ENCODE measurements at regions not wholly inside any gene's neighbourhood (a gene's known extent, or its start where the extent isn't known, plus 50 kb on each side); places are given as distances from the start of the nearest gene placed in this dataset.

DNA sequence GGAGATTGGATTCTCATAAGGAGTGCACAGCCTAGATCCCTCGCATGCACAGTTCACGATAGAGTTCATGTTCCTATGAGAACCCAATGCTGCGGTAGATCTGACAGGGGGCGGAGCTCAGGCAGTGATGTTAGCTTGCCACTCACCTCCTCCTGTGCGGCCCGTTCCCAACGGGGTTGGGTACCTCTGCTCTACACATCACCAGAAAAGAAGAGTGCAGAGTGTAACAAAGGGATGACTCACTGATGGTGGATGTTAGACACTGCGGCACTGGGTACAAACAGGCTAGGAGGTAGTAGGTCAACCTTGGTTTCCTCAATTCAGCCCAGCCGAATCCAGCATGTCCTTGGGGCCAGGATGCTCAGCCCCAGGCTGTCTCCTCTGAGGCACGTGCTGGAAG is 66.8 kb upstream of the CHST15 start:
- DNase-seq: peak in 1 of 2 experiments; percentile 22
- H3K4me3 ChIP-seq (ENCODE audit: low read depth, low read length): no peak overlapping the region
- Mint-ChIP-seq H3K9me3 (ENCODE audit: unreplicated experiment) (peaks cover 8% of the 10 kb centered on the region), H3K27me3 (ENCODE audit: insufficient read depth, unreplicated experiment) (peaks cover 21% of the 10 kb centered on the region), H3K4me3 (ENCODE audit: unreplicated experiment) (no peak overlapping the region), H3K4me1 (ENCODE audit: low read depth, unreplicated experiment) (no peaks in the 10 kb centered on the region), H3K36me3 (ENCODE audit: insufficient read depth, unreplicated experiment) (no peaks in the 10 kb centered on the region), H3K27ac (ENCODE audit: unreplicated experiment) (no peak overlapping the region)
- no peaks in the 10 kb centered on the region for H3K27me3 ChIP-seq (replicated peaks; ENCODE audit: control insufficient read depth, insufficient read depth, low read length)
- BruUV-seq (replicated peaks): no TSS peak
- peaks cover 20% of the 10 kb centered on the region for H3K9me3 ChIP-seq
- POLR2A ChIA-PET: no interaction called here
- TF ChIP-seq, protein P1, sequence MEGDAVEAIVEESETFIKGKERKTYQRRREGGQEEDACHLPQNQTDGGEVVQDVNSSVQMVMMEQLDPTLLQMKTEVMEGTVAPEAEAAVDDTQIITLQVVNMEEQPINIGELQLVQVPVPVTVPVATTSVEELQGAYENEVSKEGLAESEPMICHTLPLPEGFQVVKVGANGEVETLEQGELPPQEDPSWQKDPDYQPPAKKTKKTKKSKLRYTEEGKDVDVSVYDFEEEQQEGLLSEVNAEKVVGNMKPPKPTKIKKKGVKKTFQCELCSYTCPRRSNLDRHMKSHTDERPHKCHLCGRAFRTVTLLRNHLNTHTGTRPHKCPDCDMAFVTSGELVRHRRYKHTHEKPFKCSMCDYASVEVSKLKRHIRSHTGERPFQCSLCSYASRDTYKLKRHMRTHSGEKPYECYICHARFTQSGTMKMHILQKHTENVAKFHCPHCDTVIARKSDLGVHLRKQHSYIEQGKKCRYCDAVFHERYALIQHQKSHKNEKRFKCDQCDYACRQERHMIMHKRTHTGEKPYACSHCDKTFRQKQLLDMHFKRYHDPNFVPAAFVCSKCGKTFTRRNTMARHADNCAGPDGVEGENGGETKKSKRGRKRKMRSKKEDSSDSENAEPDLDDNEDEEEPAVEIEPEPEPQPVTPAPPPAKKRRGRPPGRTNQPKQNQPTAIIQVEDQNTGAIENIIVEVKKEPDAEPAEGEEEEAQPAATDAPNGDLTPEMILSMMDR (IDR thresholded peaks at IDR 0.05; ENCODE audit: insufficient read depth in 1 of 2, low read depth in 1 of 2, low read length in 1 of 2, severe bottlenecking in 1 of 2, unreplicated experiment in 1 of 2): no peak
- no peaks in the 10 kb centered on the region for H3K4me1 ChIP-seq
- CTCF ChIA-PET: no interaction called here
- intact Hi-C loops (cut with micrococcal nuclease; ENCODE audit: unreplicated experiment): no loop called here
- no peaks in the 10 kb centered on the region for H3K36me3 ChIP-seq (ENCODE audit: control insufficient read depth, insufficient read depth, low read length)

DNA sequence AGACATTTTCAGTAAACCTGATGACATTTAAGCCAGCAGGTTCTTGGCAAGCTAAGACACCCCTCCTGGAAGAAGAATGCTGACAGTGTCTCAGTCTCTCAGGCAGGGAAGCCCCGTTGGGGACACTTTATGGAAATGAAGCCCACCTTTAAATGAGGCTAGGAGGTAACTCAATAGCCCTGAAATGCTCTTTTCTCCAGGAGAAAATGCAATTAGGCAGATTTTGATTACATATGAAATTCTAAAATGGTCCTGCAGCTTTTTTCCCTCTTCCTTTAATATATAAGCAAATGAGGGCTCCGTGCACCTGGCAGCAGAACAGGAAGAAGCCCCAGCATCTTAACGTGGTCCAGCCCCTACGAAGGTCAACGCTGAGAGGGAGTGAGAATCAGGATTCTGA is 65.8 kb upstream of the CHST15 start:
- no peaks in the 10 kb centered on the region for H3K27me3 ChIP-seq (replicated peaks; ENCODE audit: control insufficient read depth, insufficient read depth, low read length)
- CTCF ChIA-PET: no interaction called here
- TF ChIP-seq, protein P1 (IDR thresholded peaks at IDR 0.05; ENCODE audit: insufficient read depth in 1 of 2, low read depth in 1 of 2, low read length in 1 of 2, severe bottlenecking in 1 of 2, unreplicated experiment in 1 of 2): no peak
- H3K4me3 Mint-ChIP-seq (ENCODE audit: unreplicated experiment): no peak overlapping the region
- POLR2A ChIA-PET: interaction anchor here (0.6 kb wide), 1 partner anchor 852 kb away, joined by 4 read pairs; no protein-coding TSS in a partner anchor
- intact Hi-C loops (cut with micrococcal nuclease; ENCODE audit: unreplicated experiment): no loop called here
- H3K4me1 ChIP-seq: no peaks in the 10 kb centered on the region
- H3K9me3 Mint-ChIP-seq (ENCODE audit: unreplicated experiment): peaks cover 8% of the 10 kb centered on the region
- peaks cover 20% of the 10 kb centered on the region for H3K9me3 ChIP-seq
- H3K4me3 ChIP-seq (ENCODE audit: low read depth, low read length): no peak overlapping the region
- H3K36me3 Mint-ChIP-seq (ENCODE audit: insufficient read depth, unreplicated experiment): no peaks in the 10 kb centered on the region
- H3K27me3 Mint-ChIP-seq (ENCODE audit: insufficient read depth, unreplicated experiment): peaks cover 18% of the 10 kb centered on the region
- no peak overlapping the region for H3K27ac Mint-ChIP-seq (ENCODE audit: unreplicated experiment)
- no peak for DNase-seq
- H3K4me1 Mint-ChIP-seq (ENCODE audit: low read depth, unreplicated experiment): no peaks in the 10 kb centered on the region
- H3K36me3 ChIP-seq (ENCODE audit: control insufficient read depth, insufficient read depth, low read length): no peaks in the 10 kb centered on the region
- BruUV-seq (replicated peaks): no TSS peak

DNA sequence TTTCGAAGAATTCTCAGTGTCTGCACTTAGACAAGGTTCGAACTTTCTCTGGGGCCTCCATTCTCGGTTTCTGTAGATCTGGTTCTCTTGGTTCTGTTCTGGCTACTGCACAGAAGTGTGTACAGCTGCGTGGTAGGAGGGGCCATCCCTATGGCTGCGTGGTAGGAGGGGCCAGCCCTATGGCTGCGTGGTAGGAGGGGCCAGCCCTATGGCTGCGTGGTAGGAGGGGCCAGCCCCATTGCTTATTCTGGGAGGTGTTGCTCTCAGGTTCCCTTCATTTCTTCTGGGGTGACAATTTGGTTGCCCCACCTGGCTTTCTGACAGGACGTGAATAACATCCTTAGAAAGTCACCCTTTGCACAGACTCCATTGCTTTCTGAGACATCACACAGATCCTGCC is 65.2 kb upstream of the CHST15 start:
- no peak overlapping the region for H3K27ac Mint-ChIP-seq (ENCODE audit: unreplicated experiment)
- ChIA-PET POLR2A (no interaction called here), CTCF (no interaction called here)
- H3K4me3 Mint-ChIP-seq (ENCODE audit: unreplicated experiment): no peak overlapping the region
- no peaks in the 10 kb centered on the region for H3K4me1 Mint-ChIP-seq (ENCODE audit: low read depth, unreplicated experiment)
- BruUV-seq (replicated peaks): no TSS peak
- no peak for DNase-seq
- Histone ChIP-seq H3K36me3 (ENCODE audit: control insufficient read depth, insufficient read depth, low read length) (no peaks in the 10 kb centered on the region), H3K4me1 (no peaks in the 10 kb centered on the region), H3K27me3 (replicated peaks; ENCODE audit: control insufficient read depth, insufficient read depth, low read length) (no peaks in the 10 kb centered on the region), H3K4me3 (ENCODE audit: low read depth, low read length) (no peak overlapping the region), H3K9me3 (peaks cover 20% of the 10 kb centered on the region)
- H3K9me3 Mint-ChIP-seq (ENCODE audit: unreplicated experiment): peaks cover 8% of the 10 kb centered on the region
- H3K27me3 Mint-ChIP-seq (ENCODE audit: insufficient read depth, unreplicated experiment): peaks cover 14% of the 10 kb centered on the region
- intact Hi-C loops (cut with micrococcal nuclease; ENCODE audit: unreplicated experiment): no loop called here
- TF ChIP-seq, protein P1 (IDR thresholded peaks at IDR 0.05; ENCODE audit: insufficient read depth in 1 of 2, low read depth in 1 of 2, low read length in 1 of 2, severe bottlenecking in 1 of 2, unreplicated experiment in 1 of 2): no peak
- H3K36me3 Mint-ChIP-seq (ENCODE audit: insufficient read depth, unreplicated experiment): no peaks in the 10 kb centered on the region
